NCI-H524 treated with DMSO at 0.1 percent for 48 hours (cell line): ENCODE measurements at regions not wholly inside any gene's neighbourhood (a gene's known extent, or its start where the extent isn't known, plus 50 kb on each side); places are given as distances from the start of the nearest gene placed in this dataset.
A peak's percentile ranks its signal among the peaks of the same experiment; 100 is the strongest.

Experiments
- DNase-seq: peaks from one replicate; lab custom pipeline; 2025; lab: John Stamatoyannopoulos, UW

DNA sequence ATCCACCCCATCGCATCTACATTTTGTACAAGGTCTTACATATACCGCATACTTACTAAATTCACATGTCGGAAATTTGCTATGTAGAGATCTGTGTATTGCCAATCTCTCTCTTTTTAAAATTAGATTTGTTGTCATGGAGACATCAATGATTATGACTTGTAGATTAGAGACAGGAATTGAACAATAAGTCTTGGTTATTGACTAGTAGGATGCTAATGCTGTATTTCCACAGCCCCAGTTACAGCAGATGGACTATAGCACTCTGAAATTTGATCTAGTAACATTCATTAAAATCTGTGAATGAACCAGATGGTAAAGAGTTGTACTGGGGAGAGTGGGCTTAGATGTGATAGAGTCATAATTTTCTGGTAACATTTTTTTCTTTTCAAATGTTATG lies 805.7 kb downstream of the SLC4A3 start:
- DNase-seq = peak; percentile 46

DNA sequence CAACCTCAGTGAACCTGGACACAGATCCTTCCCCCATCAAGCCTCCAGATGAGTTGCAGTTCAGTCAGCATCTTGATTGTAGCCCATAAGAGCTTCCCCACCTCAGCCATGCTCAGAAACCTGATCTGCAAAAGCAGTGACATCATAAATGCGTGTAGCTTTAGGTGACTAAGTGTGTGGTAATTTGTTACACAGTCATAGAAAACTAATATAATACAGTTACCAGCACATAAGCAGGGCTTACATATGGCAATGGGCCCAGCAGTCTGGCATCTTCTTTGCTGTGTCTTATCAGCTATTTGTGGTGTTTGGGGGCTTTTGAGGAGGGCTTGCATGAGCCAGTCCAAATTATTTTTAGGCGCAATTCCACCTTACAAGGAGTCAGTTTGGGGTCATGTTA lies 807.0 kb downstream of the SLC4A3 start:
- DNase-seq = no peak

DNA sequence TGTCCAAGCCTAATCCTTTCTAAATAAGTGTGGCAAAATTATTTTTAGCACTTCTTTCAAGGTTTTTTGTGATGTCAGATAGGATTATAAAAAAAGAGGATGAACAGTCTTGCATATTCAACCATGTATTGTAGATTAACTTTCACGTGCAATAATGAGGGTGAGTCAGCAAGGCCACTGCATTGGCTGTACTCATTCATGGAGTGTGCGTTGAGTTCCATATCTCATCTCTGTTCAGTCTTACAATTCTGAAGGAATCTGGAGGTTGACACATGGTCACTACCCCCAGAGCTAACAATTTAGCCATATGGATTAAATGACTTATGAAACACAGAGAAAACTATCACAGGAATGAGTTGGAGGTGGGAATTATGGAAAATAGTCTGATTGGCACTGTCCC lies 810.5 kb downstream of the SLC4A3 start:
- DNase-seq = no peak

GRCh38 chr2:220440731-220441130 lies 813.3 kb downstream of the SLC4A3 start:
- DNase-seq = no peak

DNA sequence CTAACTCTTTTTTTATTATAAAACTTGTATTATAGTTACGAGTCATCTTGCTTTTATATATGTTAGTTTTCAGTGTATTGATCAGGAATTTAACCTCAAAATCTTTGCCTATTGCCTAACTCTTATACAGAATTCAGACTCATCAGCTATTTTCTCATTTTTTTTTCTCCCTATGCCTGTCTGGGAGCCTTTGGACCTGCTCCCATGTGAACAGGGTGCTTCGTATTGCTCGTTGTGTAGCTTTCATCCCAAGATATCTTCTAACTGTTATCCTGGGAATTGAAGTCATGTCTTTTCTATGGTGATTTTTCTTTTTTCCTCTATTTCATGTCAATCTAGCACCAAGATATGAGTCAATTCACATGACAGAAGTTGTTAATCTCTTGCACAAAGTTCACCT lies 814.0 kb downstream of the SLC4A3 start:
- no peak for DNase-seq

DNA sequence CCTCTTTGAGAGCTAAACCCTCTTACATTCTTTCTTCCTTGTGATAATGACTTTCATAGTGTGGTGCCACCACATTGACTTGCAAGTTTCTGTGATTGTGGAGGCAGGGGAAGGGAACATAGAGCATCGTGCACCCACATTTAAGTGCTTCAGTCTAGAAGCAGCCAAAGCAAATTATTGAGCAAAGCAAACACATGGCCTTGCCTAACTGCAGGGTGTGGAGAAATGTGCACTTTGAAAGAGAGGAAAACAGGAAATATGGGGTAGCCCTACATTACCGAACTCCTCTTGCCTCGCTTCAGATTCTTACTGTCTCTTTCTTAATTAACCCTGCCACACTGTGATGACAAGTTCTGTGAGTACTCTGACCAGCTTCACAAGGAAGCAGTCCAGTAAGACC lies 814.6 kb downstream of the SLC4A3 start:
- DNase-seq = no peak

GRCh38 chr2:220445429-220446105 lies 818.1 kb downstream of the SLC4A3 start:
- DNase-seq = no peak

DNA sequence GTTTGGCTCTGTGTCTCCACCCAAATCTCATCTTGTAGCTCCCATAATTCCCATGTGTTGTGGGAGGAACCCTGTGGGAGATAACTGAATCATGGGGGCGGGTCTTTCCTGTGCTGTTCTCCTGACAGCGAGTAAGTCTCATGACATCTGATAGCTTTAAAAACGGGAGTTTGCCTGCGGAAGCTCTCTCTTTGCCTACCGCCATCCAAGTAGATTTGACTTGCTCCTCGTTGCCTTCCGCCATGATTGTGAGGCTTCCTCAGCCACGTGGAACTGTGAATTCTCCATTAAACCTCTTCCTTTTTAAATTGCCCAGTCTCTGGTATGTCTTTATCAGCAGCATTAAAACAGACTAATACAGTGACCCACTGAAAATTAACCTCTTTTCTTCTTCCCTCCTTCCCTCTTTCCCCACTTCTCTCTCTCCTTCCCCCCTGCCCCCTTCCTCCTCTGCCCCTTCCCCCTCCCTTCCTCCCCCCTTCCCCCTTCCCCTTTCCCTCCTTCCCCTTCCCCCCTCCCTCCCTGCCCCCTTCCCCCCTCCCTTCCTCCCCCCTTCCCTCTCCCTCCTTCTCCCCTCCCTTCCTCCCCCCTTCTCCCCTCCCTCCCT lies 818.8 kb downstream of the SLC4A3 start:
- DNase-seq = no peak

GRCh38 chr2:220450846-220451245 lies 823.4 kb downstream of the SLC4A3 start:
- no peak for DNase-seq

- no peak for DNase-seq
Observed at GRCh38 chr2:220451438-220451837, 824.0 kb downstream of the SLC4A3 start.

- DNase-seq = no peak
Observed at GRCh38 chr2:220452561-220452960, 825.1 kb downstream of the SLC4A3 start.

DNA sequence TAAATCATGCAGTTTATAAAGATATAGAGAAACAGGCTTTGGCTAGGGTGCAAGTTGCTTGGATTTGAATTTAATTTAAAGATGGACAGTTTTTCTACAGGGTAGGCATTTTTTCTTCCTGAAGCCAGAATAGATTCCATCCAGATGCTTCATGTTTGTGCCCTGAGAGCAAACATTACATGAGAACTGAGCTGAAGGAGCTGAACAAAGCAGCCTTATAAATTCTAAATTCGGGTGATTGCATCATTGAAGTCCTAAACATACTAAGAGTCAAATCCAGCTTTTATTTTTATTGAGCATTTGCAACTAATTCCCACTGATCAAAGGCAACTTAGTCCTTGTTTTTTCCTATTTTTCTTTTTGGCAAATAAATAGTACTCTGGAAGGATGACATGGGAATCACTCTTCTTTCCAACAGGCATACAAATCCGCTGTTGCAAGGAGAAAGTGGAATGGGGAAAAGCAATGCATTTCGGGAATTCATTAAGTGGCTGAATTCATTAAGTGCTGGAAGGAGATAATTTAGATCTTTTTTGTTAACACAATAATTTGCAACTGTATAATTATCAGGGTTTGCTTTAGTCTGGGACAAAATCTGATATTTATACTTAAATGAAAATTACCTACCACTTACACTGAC lies 828.0 kb downstream of the SLC4A3 start:
- DNase-seq = no peak

DNA sequence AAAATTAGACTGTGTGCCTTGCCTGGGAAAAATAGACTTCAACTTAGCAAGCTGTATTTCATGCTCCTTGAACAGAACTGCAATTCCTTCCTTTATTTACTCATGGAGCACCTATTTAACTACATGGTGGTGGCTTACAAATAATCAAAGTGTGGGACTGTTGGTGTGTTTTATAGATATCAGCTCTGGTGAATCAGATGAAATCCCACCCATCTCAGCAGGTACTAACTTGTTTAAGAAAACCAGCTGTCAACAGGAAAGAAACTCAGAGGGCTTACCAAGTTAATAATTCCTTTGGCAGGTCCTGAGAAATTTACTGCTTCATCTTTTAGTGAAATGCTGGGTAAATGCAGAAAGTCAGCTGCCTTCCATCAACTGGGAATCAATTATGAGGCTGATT lies 830.6 kb downstream of the SLC4A3 start:
- DNase-seq = no peak

DNA sequence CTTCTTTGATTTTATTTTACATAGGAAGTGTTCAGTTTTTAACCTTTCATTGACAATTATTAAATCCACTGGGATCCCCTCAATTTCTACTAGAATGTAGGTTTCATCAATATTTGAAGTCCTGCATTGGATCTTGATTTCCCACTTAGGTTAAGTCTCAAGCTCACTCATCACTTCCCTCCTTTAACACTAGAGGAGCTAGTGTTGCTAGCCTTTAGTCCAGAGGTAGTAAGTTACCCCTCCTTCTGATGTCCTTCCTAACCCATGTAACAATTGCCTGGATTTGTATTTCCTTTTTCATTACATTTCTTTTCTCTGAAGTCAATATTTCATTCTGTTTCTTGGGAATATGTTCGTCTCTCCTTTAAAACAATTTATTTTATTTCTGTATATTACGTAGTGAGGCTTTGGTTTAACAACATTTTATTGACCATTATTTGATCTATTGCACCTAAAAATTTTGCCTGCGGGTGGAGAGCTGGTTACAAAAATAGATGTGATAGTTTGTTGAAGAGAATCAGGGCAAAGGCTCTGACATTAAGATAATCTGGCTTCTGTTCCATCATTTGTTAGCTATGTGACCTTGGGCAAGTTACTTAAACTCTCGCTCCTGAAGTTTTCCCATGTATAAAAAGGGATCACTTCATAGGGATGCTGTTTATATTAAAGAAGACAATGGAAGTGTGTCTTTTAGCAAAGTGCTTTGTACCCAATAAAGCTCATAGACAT lies 833.0 kb downstream of the SLC4A3 start:
- DNase-seq = no peak

- DNase-seq = no peak
Observed at GRCh38 chr2:220463876-220464275, 836.4 kb downstream of the SLC4A3 start.

DNA sequence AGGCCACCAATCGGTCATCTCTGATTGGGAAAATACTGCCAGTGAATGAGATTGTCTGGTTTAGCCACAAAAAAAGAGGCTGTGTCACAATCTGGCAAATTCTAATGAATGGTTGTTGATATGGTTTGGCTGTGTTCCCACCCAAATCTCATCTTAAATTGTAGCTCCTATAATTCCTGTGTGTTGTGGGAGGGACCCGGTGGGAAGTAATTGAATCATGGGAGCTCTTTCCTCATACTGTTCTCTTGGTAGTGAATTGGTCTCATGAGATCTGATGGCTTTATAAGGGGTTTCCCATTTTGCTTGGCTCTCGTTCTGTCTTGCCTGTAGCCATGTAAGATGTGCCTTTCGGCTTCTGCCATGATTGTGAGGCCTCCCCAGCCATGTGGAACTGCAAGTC lies 838.3 kb downstream of the SLC4A3 start:
- no peak for DNase-seq

GRCh38 chr2:220466251-220466691 lies 838.8 kb downstream of the SLC4A3 start:
- DNase-seq = no peak

GRCh38 chr2:220469201-220469600 lies 841.8 kb downstream of the SLC4A3 start:
- no peak for DNase-seq

- DNase-seq = no peak
Observed at GRCh38 chr2:220473611-220474010, 846.2 kb downstream of the SLC4A3 start.

DNA sequence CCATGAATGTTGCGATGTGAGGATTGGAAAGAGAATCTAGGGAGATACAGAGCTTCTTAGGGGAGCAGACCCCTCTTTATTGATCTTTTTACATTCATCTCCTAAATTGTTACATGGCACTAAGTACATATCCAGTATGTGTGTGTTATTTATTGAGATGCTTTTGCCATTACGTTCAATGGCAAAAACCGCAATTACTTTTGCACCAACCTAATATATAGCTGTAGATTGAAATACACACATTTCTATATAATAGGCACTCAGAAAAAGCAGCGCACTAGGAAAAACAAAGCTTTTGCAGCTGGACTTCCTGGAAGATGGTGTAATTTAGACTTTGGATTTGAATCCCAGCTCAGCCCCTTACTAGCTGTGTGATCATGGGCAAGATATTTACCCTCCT lies 849.4 kb downstream of the SLC4A3 start:
- DNase-seq = no peak

GRCh38 chr2:220478305-220479058 lies 851.1 kb downstream of the SLC4A3 start:
- DNase-seq = no peak

DNA sequence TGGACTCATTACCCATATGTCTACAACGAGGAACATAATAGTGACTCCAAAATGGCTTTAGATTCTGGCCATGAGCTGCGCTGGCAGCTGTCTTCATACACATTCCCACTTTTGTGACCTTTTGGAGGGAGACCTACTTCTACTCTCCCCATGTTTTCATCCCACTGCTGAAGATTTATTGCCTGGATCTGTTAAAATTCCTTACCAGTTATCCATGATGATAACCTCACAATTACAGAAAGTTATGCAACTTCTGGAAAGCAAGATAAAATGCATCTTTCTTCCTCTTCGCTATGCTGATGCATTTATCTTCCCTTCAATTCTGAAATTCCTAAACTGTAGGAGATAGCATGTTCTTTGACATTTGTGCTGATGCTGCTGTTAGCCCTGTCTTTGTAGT lies 855.3 kb downstream of the SLC4A3 start:
- DNase-seq = no peak
